ENCODE measurements at regions not wholly inside any gene's neighbourhood (a gene's known extent, or its start where the extent isn't known, plus 50 kb on each side); places are given as distances from the start of the nearest gene placed in this dataset.
"Not testable (repeated sequence)": the region's sequence is repeated elsewhere in the genome, so short reads cannot be mapped to it uniquely, and the experiment has no call there.

- no peak for DNase-seq
These were observed 60.0 kb upstream of the BANK1 start for GRCh38 chr4:101730291-101731117.

GRCh38 chr4:101727238-101727637 lies 63.3 kb upstream of the BANK1 start:
- no peak for DNase-seq

GRCh38 chr4:101724093-101724492 lies 66.4 kb upstream of the BANK1 start:
- DNase-seq = no peak

- DNase-seq = no peak
These were observed 71.7 kb upstream of the BANK1 start for GRCh38 chr4:101718810-101719209.

- DNase-seq = no peak
These were observed 78.8 kb upstream of the BANK1 start for GRCh38 chr4:101711590-101712260.

- no peak for DNase-seq
These were observed 79.7 kb upstream of the BANK1 start for GRCh38 chr4:101710806-101711205.

- no peak for DNase-seq
These were observed 82.1 kb upstream of the BANK1 start for GRCh38 chr4:101708293-101709039.

- no peak for DNase-seq
These were observed 82.9 kb upstream of the BANK1 start for GRCh38 chr4:101707596-101707995.

- no peak for DNase-seq
These were observed 83.9 kb upstream of the BANK1 start for GRCh38 chr4:101706535-101707057.

- DNase-seq = no peak
These were observed 89.0 kb upstream of the BANK1 start for GRCh38 chr4:101701551-101701950.

- DNase-seq = no peak
These were observed 90.9 kb upstream of the BANK1 start for GRCh38 chr4:101699441-101700124.

- no peak for DNase-seq
These were observed 93.3 kb upstream of the BANK1 start for GRCh38 chr4:101697266-101697665.

- DNase-seq = no peak
These were observed 94.1 kb upstream of the BANK1 start for GRCh38 chr4:101696276-101697010.

- DNase-seq = no peak
These were observed 95.4 kb upstream of the BANK1 start for GRCh38 chr4:101695176-101695575.

- not testable (repeated sequence) for DNase-seq
These were observed 96.1 kb upstream of the BANK1 start for GRCh38 chr4:101694403-101694802.

GRCh38 chr4:101693842-101694398 lies 96.6 kb upstream of the BANK1 start:
- DNase-seq = no peak

- no peak for DNase-seq
These were observed 101.3 kb upstream of the BANK1 start for GRCh38 chr4:101689220-101689619.

- no peak for DNase-seq
These were observed 105.4 kb upstream of the BANK1 start for GRCh38 chr4:101685126-101685525.

- DNase-seq = no peak
These were observed 107.6 kb upstream of the BANK1 start for GRCh38 chr4:101682946-101683345.

GRCh38 chr4:101678180-101678579 lies 112.3 kb upstream of the BANK1 start:
- no peak for DNase-seq

GRCh38 chr4:101670897-101671296 lies 119.6 kb upstream of the BANK1 start:
- no peak for DNase-seq

- no peak for DNase-seq
These were observed 120.2 kb upstream of the BANK1 start for GRCh38 chr4:101670370-101670769.
